ENCODE measurements at regions not wholly inside any gene's neighbourhood (a gene's known extent, or its start where the extent isn't known, plus 50 kb on each side); places are given as distances from the start of the nearest gene placed in this dataset.

- Histone ChIP-seq H3K4me3 (no peak overlapping the region), H3K4me1 (no peaks in the 10 kb centered on the region; the same call in 1 of the 2 replicates), H3K9me3 (no peaks in the 10 kb centered on the region), H3K27me3 (ENCODE audit: low read depth) (no peaks in the 10 kb centered on the region), H3K36me3 (replicated peaks) (no peaks in the 10 kb centered on the region)
- in situ Hi-C loops (cut with MboI; ENCODE audit: low sequenced_read_pairs) = no loop called here
- DNase-seq (ENCODE audit: low spot score in 2 of 2) = no peak
Measured at GRCh38 chr3:18633002-18633401, 207.9 kb upstream of the SATB1 start.

GRCh38 chr3:18630295-18630694 lies 205.2 kb upstream of the SATB1 start:
- Histone ChIP-seq H3K9me3 (no peaks in the 10 kb centered on the region), H3K36me3 (replicated peaks) (no peaks in the 10 kb centered on the region), H3K4me1 (no peaks in the 10 kb centered on the region; the same call in 1 of the 2 replicates), H3K27me3 (ENCODE audit: low read depth) (no peaks in the 10 kb centered on the region), H3K4me3 (no peak overlapping the region)
- in situ Hi-C loops (cut with MboI; ENCODE audit: low sequenced_read_pairs) = no loop called here
- DNase-seq (ENCODE audit: low spot score in 2 of 2) = no peak

GRCh38 chr3:18625085-18625484 lies 199.9 kb upstream of the SATB1 start:
- Histone ChIP-seq H3K4me3 (no peak overlapping the region), H3K4me1 (no peaks in the 10 kb centered on the region), H3K9me3 (no peaks in the 10 kb centered on the region), H3K36me3 (replicated peaks) (no peaks in the 10 kb centered on the region), H3K27me3 (ENCODE audit: low read depth) (no peaks in the 10 kb centered on the region)
- in situ Hi-C loops (cut with MboI; ENCODE audit: low sequenced_read_pairs) = no loop called here
- DNase-seq (ENCODE audit: low spot score in 2 of 2) = no peak

DNA sequence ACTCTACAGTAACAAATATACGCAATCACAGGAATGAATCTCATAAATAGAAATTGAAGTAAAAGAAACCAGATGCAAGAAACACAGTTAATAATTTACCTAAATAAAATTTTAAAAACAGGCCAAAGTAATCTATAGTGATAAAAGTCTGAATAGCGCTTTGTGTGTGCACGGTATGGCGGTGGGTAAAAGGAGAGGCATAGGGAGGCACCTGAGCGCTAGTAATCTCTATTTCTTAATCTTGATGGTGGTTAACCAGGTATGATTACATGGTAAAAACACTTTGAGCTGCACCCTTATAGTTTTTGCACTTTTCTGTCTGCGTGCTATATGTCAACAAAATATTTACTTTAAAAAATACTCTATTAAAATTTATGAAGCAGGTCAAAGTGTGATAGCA lies 198.1 kb upstream of the SATB1 start:
- in situ Hi-C loops (cut with MboI; ENCODE audit: low sequenced_read_pairs) = no loop called here
- Histone ChIP-seq H3K4me1 (no peaks in the 10 kb centered on the region), H3K4me3 (no peak overlapping the region), H3K36me3 (replicated peaks) (no peaks in the 10 kb centered on the region), H3K9me3 (no peaks in the 10 kb centered on the region), H3K27me3 (ENCODE audit: low read depth) (no peaks in the 10 kb centered on the region)
- DNase-seq (ENCODE audit: low spot score in 2 of 2) = no peak

DNA sequence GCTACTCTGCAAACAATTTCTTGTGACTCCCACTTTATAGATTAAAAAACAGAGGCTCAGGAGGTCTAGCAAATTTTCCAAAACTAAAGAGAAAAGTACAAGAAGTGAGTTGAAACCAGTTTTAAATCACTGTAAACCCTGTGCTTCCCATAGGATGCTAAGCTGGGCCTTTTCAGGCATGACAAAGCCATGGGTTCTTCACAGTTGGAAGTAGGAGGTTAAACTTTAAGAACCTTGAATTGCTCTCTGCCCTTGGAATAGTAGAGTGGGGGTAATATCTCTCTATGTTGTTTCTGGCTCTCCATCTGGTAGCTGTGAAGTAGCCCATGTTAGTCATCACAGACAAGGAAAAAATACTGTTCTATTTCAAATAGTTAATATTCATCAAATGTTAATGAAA lies 193.6 kb upstream of the SATB1 start:
- no peak for DNase-seq (ENCODE audit: low spot score in 2 of 2)
- Histone ChIP-seq H3K36me3 (replicated peaks) (no peaks in the 10 kb centered on the region), H3K9me3 (no peaks in the 10 kb centered on the region), H3K27me3 (ENCODE audit: low read depth) (no peaks in the 10 kb centered on the region), H3K4me3 (no peak overlapping the region), H3K4me1 (no peaks in the 10 kb centered on the region)
- in situ Hi-C loops (cut with MboI; ENCODE audit: low sequenced_read_pairs) = no loop called here

DNA sequence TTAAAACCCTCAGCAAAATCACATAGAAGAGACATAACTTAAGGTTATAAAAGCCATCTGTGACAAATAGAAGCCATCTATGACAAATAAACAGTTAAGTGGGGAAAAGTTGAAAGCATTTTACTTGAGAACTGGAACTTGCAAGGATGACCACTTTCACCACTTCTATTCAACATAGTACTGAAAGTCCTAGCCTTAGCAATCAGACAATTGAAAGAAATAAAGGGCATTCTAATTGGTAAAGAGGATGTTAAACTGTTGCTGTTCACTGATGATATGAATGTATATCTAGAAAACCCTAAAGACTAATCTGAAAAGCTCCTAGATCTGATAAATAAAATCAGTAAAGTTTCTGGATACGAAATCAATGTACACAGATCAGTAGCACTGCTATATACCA lies 186.9 kb upstream of the SATB1 start:
- DNase-seq (ENCODE audit: low spot score in 2 of 2) = no peak
- Histone ChIP-seq H3K9me3 (no peaks in the 10 kb centered on the region), H3K4me1 (no peaks in the 10 kb centered on the region), H3K27me3 (ENCODE audit: low read depth) (no peaks in the 10 kb centered on the region), H3K36me3 (replicated peaks) (no peaks in the 10 kb centered on the region), H3K4me3 (no peak overlapping the region)
- in situ Hi-C loops (cut with MboI; ENCODE audit: low sequenced_read_pairs) = no loop called here

DNA sequence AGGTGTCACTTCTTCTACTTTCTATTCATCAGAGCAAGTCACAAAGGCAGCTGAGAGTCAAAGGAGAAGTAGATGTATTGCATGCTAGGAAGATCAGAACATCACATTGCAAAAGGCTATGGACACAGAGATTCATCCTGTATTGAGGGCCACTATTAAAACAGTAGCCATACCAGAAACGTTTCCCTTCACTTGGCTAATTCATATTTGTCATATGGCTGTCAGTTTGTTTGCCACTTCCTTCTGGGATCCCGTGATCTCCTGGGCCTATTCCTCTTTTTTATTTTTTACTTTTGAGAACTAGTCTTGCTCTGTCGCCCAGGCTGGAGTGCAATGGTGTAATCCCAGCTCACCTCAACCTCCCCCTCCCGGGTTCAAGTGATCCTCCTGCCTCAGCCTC lies 184.0 kb upstream of the SATB1 start:
- Histone ChIP-seq H3K4me3 (no peak overlapping the region), H3K4me1 (no peaks in the 10 kb centered on the region), H3K36me3 (replicated peaks) (no peaks in the 10 kb centered on the region), H3K9me3 (no peaks in the 10 kb centered on the region), H3K27me3 (ENCODE audit: low read depth) (no peaks in the 10 kb centered on the region)
- in situ Hi-C loops (cut with MboI; ENCODE audit: low sequenced_read_pairs) = no loop called here
- DNase-seq (ENCODE audit: low spot score in 2 of 2) = no peak

DNA sequence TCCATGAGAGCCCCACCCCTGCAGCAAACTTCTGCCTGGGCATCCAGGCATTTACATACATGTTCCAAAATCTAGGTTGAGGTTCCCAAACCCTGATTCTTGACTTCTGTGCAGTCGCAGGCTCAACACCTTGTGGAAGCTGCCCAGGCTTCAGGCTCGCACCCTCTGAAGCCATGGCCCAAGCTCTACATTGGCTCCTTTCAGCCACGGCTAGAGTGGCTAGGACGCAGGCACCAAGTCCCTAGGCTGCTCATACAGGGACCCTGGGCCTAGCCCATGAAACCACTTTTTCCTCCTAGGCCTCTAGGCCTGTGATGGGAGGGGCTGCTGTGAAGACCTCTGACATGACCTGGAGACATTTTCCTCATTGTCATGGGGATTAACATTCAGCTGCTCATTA lies 172.8 kb upstream of the SATB1 start:
- Histone ChIP-seq H3K9me3 (no peaks in the 10 kb centered on the region; the same call in 1 of the 2 replicates), H3K36me3 (replicated peaks) (no peaks in the 10 kb centered on the region), H3K4me3 (no peak overlapping the region), H3K27me3 (ENCODE audit: low read depth) (no peaks in the 10 kb centered on the region), H3K4me1 (no peaks in the 10 kb centered on the region)
- in situ Hi-C loops (cut with MboI; ENCODE audit: low sequenced_read_pairs) = no loop called here
- DNase-seq (ENCODE audit: low spot score in 2 of 2) = no peak

- Histone ChIP-seq H3K27me3 (ENCODE audit: low read depth) (no peaks in the 10 kb centered on the region; the same call in 1 of the 2 replicates), H3K36me3 (replicated peaks) (no peaks in the 10 kb centered on the region), H3K9me3 (no peaks in the 10 kb centered on the region), H3K4me1 (no peaks in the 10 kb centered on the region), H3K4me3 (no peak overlapping the region)
- in situ Hi-C loops (cut with MboI; ENCODE audit: low sequenced_read_pairs) = no loop called here
- no peak for DNase-seq (ENCODE audit: low spot score in 2 of 2)
Measured at GRCh38 chr3:18593231-18593630, 168.1 kb upstream of the SATB1 start.

DNA sequence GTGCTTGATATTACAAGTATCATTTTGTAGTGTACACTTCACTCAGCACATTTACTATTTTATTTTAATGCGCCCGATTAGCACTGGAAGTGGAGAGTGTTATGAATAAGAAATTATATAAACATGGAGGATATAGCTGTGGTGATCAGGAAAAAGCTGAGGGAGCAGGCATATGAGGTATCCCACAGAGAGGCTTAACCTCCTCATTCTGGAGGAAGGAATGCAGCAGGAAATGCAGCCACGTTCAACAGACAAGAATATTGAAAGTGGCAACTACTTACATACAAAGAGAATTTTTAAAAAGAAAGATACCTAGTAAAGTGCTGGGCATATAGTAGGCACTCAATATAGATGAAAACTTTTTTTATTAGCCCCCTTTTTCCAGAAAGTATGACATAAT lies 166.0 kb upstream of the SATB1 start:
- Histone ChIP-seq H3K27me3 (ENCODE audit: low read depth) (no peaks in the 10 kb centered on the region; the same call in 1 of the 2 replicates), H3K4me3 (no peak overlapping the region), H3K4me1 (no peaks in the 10 kb centered on the region), H3K36me3 (replicated peaks) (no peaks in the 10 kb centered on the region), H3K9me3 (no peaks in the 10 kb centered on the region)
- in situ Hi-C loops (cut with MboI; ENCODE audit: low sequenced_read_pairs) = no loop called here
- DNase-seq (ENCODE audit: low spot score in 2 of 2) = no peak

DNA sequence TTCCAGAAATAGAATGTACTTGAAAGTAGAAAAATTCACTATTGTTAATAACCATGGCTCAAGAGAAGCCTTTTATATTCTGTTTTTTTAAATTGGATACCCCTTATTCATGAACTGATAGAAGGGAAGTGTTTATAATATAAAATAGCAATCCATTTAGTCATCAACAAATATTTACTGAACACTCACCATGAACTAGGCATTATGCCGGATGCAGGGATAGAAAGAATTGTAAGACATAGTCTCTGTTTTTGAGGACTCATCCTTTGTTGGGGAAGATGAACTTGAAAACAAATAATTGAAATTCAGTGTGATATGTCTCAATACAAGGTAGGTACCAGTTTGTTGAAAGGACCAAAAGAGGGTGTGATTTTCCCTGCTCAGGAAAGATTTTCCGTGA lies 160.9 kb upstream of the SATB1 start:
- H3K4me1 ChIP-seq = no peaks in the 10 kb centered on the region
- no peak for DNase-seq (ENCODE audit: low spot score in 2 of 2)
- in situ Hi-C loops (cut with MboI; ENCODE audit: low sequenced_read_pairs) = no loop called here
- H3K4me3 ChIP-seq = no peak overlapping the region
- no peaks in the 10 kb centered on the region for H3K27me3 ChIP-seq (ENCODE audit: low read depth)
- no peaks in the 10 kb centered on the region for H3K9me3 ChIP-seq
- no peaks in the 10 kb centered on the region for H3K36me3 ChIP-seq (replicated peaks)

GRCh38 chr3:18585004-18585968 lies 160.1 kb upstream of the SATB1 start:
- Histone ChIP-seq H3K4me3 (no peak overlapping the region), H3K36me3 (replicated peaks) (no peaks in the 10 kb centered on the region), H3K27me3 (ENCODE audit: low read depth) (no peaks in the 10 kb centered on the region), H3K9me3 (no peaks in the 10 kb centered on the region), H3K4me1 (no peaks in the 10 kb centered on the region)
- DNase-seq (ENCODE audit: low spot score in 2 of 2) = no peak
- in situ Hi-C loops (cut with MboI; ENCODE audit: low sequenced_read_pairs) = no loop called here

DNA sequence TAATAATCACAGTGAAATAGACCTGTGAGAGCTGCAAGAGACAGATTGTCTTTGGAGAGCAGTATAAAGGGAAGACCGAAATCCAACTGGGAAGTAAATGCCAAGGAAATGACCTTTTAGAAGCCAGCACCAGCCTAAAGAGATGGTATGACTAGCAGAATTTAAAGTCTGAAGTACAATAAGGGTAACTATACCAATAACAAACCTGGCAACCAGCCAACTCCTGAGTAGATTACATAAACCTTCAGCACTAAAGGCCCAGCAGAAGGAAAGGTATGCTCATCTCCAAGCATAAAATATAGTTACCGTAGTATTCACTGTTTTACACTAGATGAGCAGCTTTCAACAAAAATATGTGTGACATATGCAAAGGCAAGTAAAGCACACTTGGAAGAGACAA lies 155.1 kb upstream of the SATB1 start:
- in situ Hi-C loops (cut with MboI; ENCODE audit: low sequenced_read_pairs) = no loop called here
- Histone ChIP-seq H3K9me3 (no peaks in the 10 kb centered on the region), H3K4me3 (no peak overlapping the region), H3K4me1 (no peaks in the 10 kb centered on the region), H3K27me3 (ENCODE audit: low read depth) (no peaks in the 10 kb centered on the region), H3K36me3 (replicated peaks) (no peaks in the 10 kb centered on the region)
- DNase-seq (ENCODE audit: low spot score in 2 of 2) = no peak

GRCh38 chr3:18579661-18580060 lies 154.5 kb upstream of the SATB1 start:
- H3K9me3 ChIP-seq = no peaks in the 10 kb centered on the region
- no peak for DNase-seq (ENCODE audit: low spot score in 2 of 2)
- H3K36me3 ChIP-seq (replicated peaks) = no peaks in the 10 kb centered on the region
- H3K4me3 ChIP-seq = no peak overlapping the region
- in situ Hi-C loops (cut with MboI; ENCODE audit: low sequenced_read_pairs) = no loop called here
- H3K27me3 ChIP-seq (ENCODE audit: low read depth) = no peaks in the 10 kb centered on the region
- no peaks in the 10 kb centered on the region for H3K4me1 ChIP-seq

Data from HAP-1 (cell line).